Activated CD4-positive, alpha-beta T cell treated with anti-CD3 and anti-CD28 coated beads, Interleukin-2, amount 50 U/mL, for 1 hour (primary cell): ENCODE measurements at regions not wholly inside any gene's neighbourhood (a gene's known extent, or its start where the extent isn't known, plus 50 kb on each side); places are given as distances from the start of the nearest gene placed in this dataset.

Source experiments
- DNase-seq: peaks from one replicate; pipeline ENCODE4 v3.0.0-alpha.2; 2020

GRCh38 chr6:105807905-105808304, 278.2 kb upstream of the PRDM1 start:
- no peak for DNase-seq

- DNase-seq = no peak
These were observed 279.6 kb upstream of the PRDM1 start for GRCh38 chr6:105806486-105806920.

- DNase-seq = no peak
These were observed 280.6 kb upstream of the PRDM1 start for GRCh38 chr6:105805501-105806023.

- no peak for DNase-seq
These were observed 281.7 kb upstream of the PRDM1 start for GRCh38 chr6:105804424-105804823.

- DNase-seq = no peak
These were observed 282.1 kb upstream of the PRDM1 start for GRCh38 chr6:105804000-105804399.

- no peak for DNase-seq
These were observed 282.7 kb upstream of the PRDM1 start for GRCh38 chr6:105803442-105803841.

- no peak for DNase-seq
These were observed 283.4 kb upstream of the PRDM1 start for GRCh38 chr6:105802703-105803102.

- DNase-seq = no peak
These were observed 285.3 kb upstream of the PRDM1 start for GRCh38 chr6:105800871-105801270.

- DNase-seq = no peak
These were observed 285.7 kb upstream of the PRDM1 start for GRCh38 chr6:105800398-105800797.

GRCh38 chr6:105799056-105799455, 287.1 kb upstream of the PRDM1 start:
- DNase-seq = no peak

- no peak for DNase-seq
These were observed 288.1 kb upstream of the PRDM1 start for GRCh38 chr6:105797983-105798453.

GRCh38 chr6:105797286-105797979, 288.7 kb upstream of the PRDM1 start:
- DNase-seq = no peak

- no peak for DNase-seq
These were observed 290.1 kb upstream of the PRDM1 start for GRCh38 chr6:105795913-105796517.

GRCh38 chr6:105795366-105795765, 290.8 kb upstream of the PRDM1 start:
- DNase-seq = no peak

- DNase-seq = no peak
These were observed 291.3 kb upstream of the PRDM1 start for GRCh38 chr6:105794870-105795269.

- DNase-seq = no peak
These were observed 291.9 kb upstream of the PRDM1 start for GRCh38 chr6:105794239-105794638.

GRCh38 chr6:105793130-105793529, 293.0 kb upstream of the PRDM1 start:
- no peak for DNase-seq

- no peak for DNase-seq
These were observed 294.4 kb upstream of the PRDM1 start for GRCh38 chr6:105791583-105792318.

GRCh38 chr6:105791179-105791578, 295.0 kb upstream of the PRDM1 start:
- DNase-seq = no peak

GRCh38 chr6:105790635-105791034, 295.5 kb upstream of the PRDM1 start:
- no peak for DNase-seq

GRCh38 chr6:105789935-105790334, 296.2 kb upstream of the PRDM1 start:
- no peak for DNase-seq

GRCh38 chr6:105787747-105788146, 298.4 kb upstream of the PRDM1 start:
- DNase-seq = no peak

GRCh38 chr6:105786890-105787655, 299.1 kb upstream of the PRDM1 start:
- DNase-seq = no peak
